HFFc6 (cell line): ENCODE measurements at regions not wholly inside any gene's neighbourhood (a gene's known extent, or its start where the extent isn't known, plus 50 kb on each side); places are given as distances from the start of the nearest gene placed in this dataset.

Experiments used
- DNase-seq: peaks from one replicate; pipeline ENCODE4 v3.0.0-alpha.2; 2018
- H3K27ac Mint-ChIP-seq: 2 replicates; pipeline ENCODE4 v1.8.0; 2020; ENCODE audit warnings: mild to moderate bottlenecking, mixed read lengths
- H3K27me3 Mint-ChIP-seq: 2 replicates; pipeline ENCODE4 v1.8.0; 2021; ENCODE audit warnings: mild to moderate bottlenecking, moderate library complexity, mixed read lengths; ENCODE audit not compliant: insufficient read depth
- H3K36me3 Mint-ChIP-seq: 2 replicates; pipeline ENCODE4 v1.8.0; 2021; ENCODE audit warnings: low read depth, mixed read lengths
- H3K4me1 Mint-ChIP-seq: 2 replicates; pipeline ENCODE4 v1.8.0; 2020; ENCODE audit warnings: low read depth, mixed read lengths
- H3K4me3 Mint-ChIP-seq: 2 replicates; pipeline ENCODE4 v1.8.0; 2020; ENCODE audit warnings: mild to moderate bottlenecking, moderate library complexity, mixed read lengths
- H3K9me3 Mint-ChIP-seq: 2 replicates; pipeline ENCODE4 v1.8.0; 2020; ENCODE audit warnings: mild to moderate bottlenecking, mixed read lengths
- CTCF ChIP-seq: fragments of 200-600 bp; sonication (generic); IDR thresholded peaks from 2 replicates; pipeline ENCODE4 v1.5.0; 2021; ENCODE audit warnings: antibody characterized with exemption, mild to moderate bottlenecking

GRCh38 chr6:126949786-126950185 lies 168.7 kb upstream of the RSPO3 start:
- no peaks in the 10 kb centered on the region for H3K4me1 Mint-ChIP-seq
- no peaks in the 10 kb centered on the region for H3K9me3 Mint-ChIP-seq
- no peak overlapping the region for H3K4me3 Mint-ChIP-seq
- H3K27me3 Mint-ChIP-seq = peaks cover 2% of the 10 kb centered on the region; the same call in 1 of the 2 replicates
- H3K36me3 Mint-ChIP-seq = no peaks in the 10 kb centered on the region
- no peak overlapping the region for H3K27ac Mint-ChIP-seq
- DNase-seq = no peak
- TF ChIP-seq CTCF = no peak

- no peak for TF ChIP-seq CTCF
- Mint-ChIP-seq H3K27ac (no peak overlapping the region), H3K9me3 (no peaks in the 10 kb centered on the region; the same call in 1 of the 2 replicates), H3K4me3 (no peak overlapping the region), H3K36me3 (no peaks in the 10 kb centered on the region), H3K27me3 (peaks cover 2% of the 10 kb centered on the region; the same call in 1 of the 2 replicates), H3K4me1 (no peaks in the 10 kb centered on the region)
- DNase-seq = no peak
These were observed 162.8 kb upstream of the RSPO3 start for GRCh38 chr6:126955621-126956020.

- no peak for DNase-seq
- no peak for TF ChIP-seq CTCF
- H3K36me3 Mint-ChIP-seq = no peaks in the 10 kb centered on the region
- no peaks in the 10 kb centered on the region for H3K4me1 Mint-ChIP-seq
- no peaks in the 10 kb centered on the region; the same call in 1 of the 2 replicates for H3K9me3 Mint-ChIP-seq
- no peak overlapping the region for H3K4me3 Mint-ChIP-seq
- no peaks in the 10 kb centered on the region for H3K27me3 Mint-ChIP-seq
- no peak overlapping the region for H3K27ac Mint-ChIP-seq
These were observed 160.8 kb upstream of the RSPO3 start for GRCh38 chr6:126957721-126958120.

GRCh38 chr6:126959765-126960164 lies 158.7 kb upstream of the RSPO3 start:
- Mint-ChIP-seq H3K4me3 (no peak overlapping the region), H3K36me3 (no peaks in the 10 kb centered on the region), H3K27me3 (no peaks in the 10 kb centered on the region), H3K27ac (no peak overlapping the region), H3K9me3 (no peaks in the 10 kb centered on the region; the same call in 1 of the 2 replicates), H3K4me1 (no peaks in the 10 kb centered on the region)
- no peak for DNase-seq
- no peak for TF ChIP-seq CTCF

GRCh38 chr6:126963077-126963809 lies 155.2 kb upstream of the RSPO3 start:
- Mint-ChIP-seq H3K4me1 (no peaks in the 10 kb centered on the region), H3K27me3 (no peaks in the 10 kb centered on the region; the same call in 1 of the 2 replicates), H3K4me3 (no peak overlapping the region), H3K27ac (no peak overlapping the region), H3K9me3 (no peaks in the 10 kb centered on the region; the same call in 1 of the 2 replicates), H3K36me3 (no peaks in the 10 kb centered on the region)
- DNase-seq = no peak
- no peak for TF ChIP-seq CTCF
